Ovary (tissue), 7 donors: ENCODE measurements at regions not wholly inside any gene's neighbourhood (a gene's known extent, or its start where the extent isn't known, plus 50 kb on each side); places are given as distances from the start of the nearest gene placed in this dataset. TPM values are rescaled to one million over a fixed set of nuclear protein-coding genes. Genes with fewer than 3 reads are reported as not detected.

Source experiments
- DNase-seq, 5 donors: peaks; one replicate each; pipeline ENCODE4 v3.0.0-alpha.2; 2019 to 2020
- H3K27ac ChIP-seq, 2 donors: fragments of 200-600 bp; one replicate each; pipeline versions ENCODE4 v1.5.1 to v1.8.0; 2019 to 2022
- H3K27me3 ChIP-seq: fragments of 200-600 bp; one replicate; pipeline ENCODE4 v1.8.0; 2022
- H3K36me3 ChIP-seq: fragments of 200-600 bp; sonication (generic); one replicate; pipeline ENCODE4 v1.5.1; 2019
- H3K4me1 ChIP-seq: one replicate; pipeline ENCODE4 v1.8.1; 2013; ENCODE audit warnings: mild to moderate bottlenecking, moderate library complexity; ENCODE audit not compliant: insufficient read depth
- H3K4me3 ChIP-seq: fragments of 200-600 bp; sonication (generic); one replicate; pipeline ENCODE4 v1.5.1; 2017
- H3K9me3 ChIP-seq, 2 donors: fragments of 200-600 bp in 1 of 2; sonication (generic) in 1 of 2; one replicate each; pipeline versions ENCODE4 v1.5.1 to v1.8.1; 2013 to 2019; ENCODE audit warnings: mild to moderate bottlenecking in 1 of 2, moderate library complexity in 1 of 2
- CTCF ChIP-seq, 3 donors: fragments of 450-650 bp in 2 of 3; fragments of 200-600 bp in 1 of 3; IDR thresholded peaks; one replicate each; pipeline versions ENCODE4 v1.5.1 to v1.8.0; 2016 to 2022; ENCODE audit warnings: antibody characterized with exemption in 3 of 3, mild to moderate bottlenecking in 1 of 3
- EP300 ChIP-seq: sonication (generic); formaldehyde crosslinking; IDR thresholded peaks from one replicate; pipeline ENCODE4 v1.6.1; 2017; ENCODE audit warnings: antibody characterized with exemption
- POLR2A ChIP-seq: fragments of 450-650 bp; IDR thresholded peaks from one replicate; pipeline ENCODE4 v1.6.1; 2017; ENCODE audit warnings: antibody characterized with exemption, mild to moderate bottlenecking, moderate library complexity
- WGBS, 3 donors: extraction: QIAGEN DNeasy Blood & Tissue Kit in 1 of 3; methylation state at CpG; one replicate each; pipeline versions ENCODE4 v1.1.5 to v1.1.7; 2013 to 2017; 5-methylcytosine and 5-hydroxymethylcytosine counted together
- intact Hi-C, 4 donors: fragments of 100-400 bp; cut with DNase I; formaldehyde crosslinking; loops; one replicate each; pipeline versions ENCODE4 v1.11.0 to v1.15.1; 2022 to 2023
- small RNA-seq: library from RNA; depleted of rRNA; stranded (forward); fragments of <200 nt; gene quantifications from one replicate; pipeline ENCODE3, GENCODE V24; 2016
- donor health status: DM: no; HTN: no; CAD: no; lungs with moderate emphysema.
- donor health status: DM: no; HTN: no; CAD: no.
- donor health status: Bipolar disorder and iron deficiency.
- donor health status: DM: no; HTN: no; CAD: no.
- donor health status: DM: yes; HTN: yes; CAD: no.

GRCh38 chr6:109224107-109224875 is 129.0 kb downstream of the CEP57L1 start:
- no peaks in the 10 kb centered on the region for H3K4me1 ChIP-seq
- no peak overlapping the region for H3K27ac ChIP-seq
- no peak for TF ChIP-seq POLR2A
- no peak for TF ChIP-seq CTCF (IDR thresholded peaks at IDR 0.05)
- no peak for TF ChIP-seq EP300
- no peak overlapping the region for H3K4me3 ChIP-seq
- DNase-seq = no peak
- 72 to 75% (median 72%) methylated on average over 4 of the region's 4 CpGs for WGBS, 3 donors
- intact Hi-C loops = no loop called here
- H3K9me3 ChIP-seq = no peaks in the 10 kb centered on the region
- no peaks in the 10 kb centered on the region for H3K27me3 ChIP-seq
- H3K36me3 ChIP-seq = no peaks in the 10 kb centered on the region

GRCh38 chr6:109222848-109223247 is 127.5 kb downstream of the CEP57L1 start:
- Histone ChIP-seq H3K36me3 (no peaks in the 10 kb centered on the region), H3K4me3 (no peak overlapping the region), H3K9me3 (no peaks in the 10 kb centered on the region), H3K4me1 (no peaks in the 10 kb centered on the region), H3K27me3 (no peaks in the 10 kb centered on the region), H3K27ac (no peak overlapping the region)
- 90 to 93% (median 92%) methylated on average over 3 of the region's 3 CpGs for WGBS, 3 donors
- no peak for TF ChIP-seq POLR2A
- no peak for TF ChIP-seq EP300
- TF ChIP-seq CTCF (IDR thresholded peaks at IDR 0.05) = no peak
- DNase-seq = no peak
- intact Hi-C loops = no loop called here

- DNase-seq = no peak
- WGBS, 3 donors = 41 to 42% (median 41%) methylated on average over 1 of the region's 1 CpG
- H3K4me3 ChIP-seq = no peak overlapping the region
- no peak for TF ChIP-seq EP300
- no peak for TF ChIP-seq CTCF (IDR thresholded peaks at IDR 0.05)
- TF ChIP-seq POLR2A = no peak
- no peaks in the 10 kb centered on the region for H3K4me1 ChIP-seq
- no peaks in the 10 kb centered on the region for H3K27me3 ChIP-seq
- H3K36me3 ChIP-seq = no peaks in the 10 kb centered on the region
- intact Hi-C loops = no loop called here
- H3K9me3 ChIP-seq = no peaks in the 10 kb centered on the region
- no peak overlapping the region for H3K27ac ChIP-seq
Observed at GRCh38 chr6:109221543-109222195, 126.4 kb downstream of the CEP57L1 start.

Small RNA genes in the stretch of these regions (small RNA-seq; reads per million reads assigned to genes)
- gene AL359711.1 = not detected
- not detected for gene RNY3P11
